HG02973 (cell line): ENCODE measurements at regions not wholly inside any gene's neighbourhood (a gene's known extent, or its start where the extent isn't known, plus 50 kb on each side); places are given as distances from the start of the nearest gene placed in this dataset.

Experiments used
- ATAC-seq: cut with Tn5 transposase; IDR thresholded peaks from one replicate; pipeline ENCODE4 v1.9.1; 2021; ENCODE audit warnings: moderate library complexity; ENCODE audit not compliant: unreplicated experiment

GRCh38 chr4:28536124-28536523 lies 1675.5 kb downstream of the STIM2 start:
- no peak for ATAC-seq

GRCh38 chr4:28545986-28546385 lies 1685.3 kb downstream of the STIM2 start:
- ATAC-seq, result no peak

GRCh38 chr4:28548136-28548535 lies 1687.5 kb downstream of the STIM2 start:
- no peak for ATAC-seq

GRCh38 chr4:28548594-28548993 lies 1688.0 kb downstream of the STIM2 start:
- ATAC-seq, result no peak

- ATAC-seq, result no peak
Measured at GRCh38 chr4:28555866-28556265, 1695.2 kb downstream of the STIM2 start.

- ATAC-seq, result no peak
Measured at GRCh38 chr4:28557755-28558154, 1697.1 kb downstream of the STIM2 start.

- ATAC-seq, result no peak
Measured at GRCh38 chr4:28558895-28559294, 1698.3 kb downstream of the STIM2 start.

- ATAC-seq, result no peak
Measured at GRCh38 chr4:28562913-28563312, 1702.3 kb downstream of the STIM2 start.

GRCh38 chr4:28565396-28565795 lies 1704.8 kb downstream of the STIM2 start:
- ATAC-seq, result no peak

GRCh38 chr4:28600958-28601357 lies 1740.3 kb downstream of the STIM2 start:
- ATAC-seq, result no peak

GRCh38 chr4:28621591-28621990 lies 1761.0 kb downstream of the STIM2 start:
- ATAC-seq, result no peak

- no peak for ATAC-seq
Measured at GRCh38 chr4:28636971-28637370, 1776.3 kb downstream of the STIM2 start.

GRCh38 chr4:28639747-28640146 lies 1779.1 kb downstream of the STIM2 start:
- ATAC-seq, result no peak

GRCh38 chr4:28654618-28655017 lies 1794.0 kb downstream of the STIM2 start:
- ATAC-seq, result no peak

GRCh38 chr4:28665306-28665705 lies 1804.7 kb downstream of the STIM2 start:
- no peak for ATAC-seq

- no peak for ATAC-seq
Measured at GRCh38 chr4:28675582-28675981, 1814.9 kb downstream of the STIM2 start.

GRCh38 chr4:28677808-28678207 lies 1817.2 kb downstream of the STIM2 start:
- no peak for ATAC-seq

GRCh38 chr4:28682847-28683246 lies 1822.2 kb downstream of the STIM2 start:
- no peak for ATAC-seq

- no peak for ATAC-seq
Measured at GRCh38 chr4:28686618-28687017, 1826.0 kb downstream of the STIM2 start.

GRCh38 chr4:28690890-28691289 lies 1830.2 kb downstream of the STIM2 start:
- ATAC-seq, result no peak

- no peak for ATAC-seq
Measured at GRCh38 chr4:28702571-28702970, 1841.9 kb downstream of the STIM2 start.

GRCh38 chr4:28709891-28710290 lies 1849.2 kb downstream of the STIM2 start:
- ATAC-seq, result no peak

GRCh38 chr4:28723371-28723770 lies 1862.7 kb downstream of the STIM2 start:
- no peak for ATAC-seq

GRCh38 chr4:28724239-28724638 lies 1863.6 kb downstream of the STIM2 start:
- ATAC-seq, result no peak
